Peyer's patch (tissue), 4 donors: ENCODE measurements at regions not wholly inside any gene's neighbourhood (a gene's known extent, or its start where the extent isn't known, plus 50 kb on each side); places are given as distances from the start of the nearest gene placed in this dataset.

Source experiments
- POLR2A ChIP-seq, 2 donors: fragments of 450-650 bp; IDR thresholded peaks; one replicate each; pipeline ENCODE4 v1.5.1; 2017; ENCODE audit warnings: antibody characterized with exemption in 2 of 2, mild to moderate bottlenecking in 2 of 2, moderate library complexity in 2 of 2
- TF ChIP-seq, protein P1 (sequence below), 6 experiments: fragments of 450-650 bp in 4 of 6; fragments of 200-600 bp in 2 of 6; sonication (generic) in 1 of 6; IDR thresholded peaks; one replicate each; pipeline ENCODE4 v1.5.1; 2017 to 2019; ENCODE audit warnings: antibody characterized with exemption in 6 of 6, mild to moderate bottlenecking in 3 of 6, moderate library complexity in 1 of 6

DNA sequence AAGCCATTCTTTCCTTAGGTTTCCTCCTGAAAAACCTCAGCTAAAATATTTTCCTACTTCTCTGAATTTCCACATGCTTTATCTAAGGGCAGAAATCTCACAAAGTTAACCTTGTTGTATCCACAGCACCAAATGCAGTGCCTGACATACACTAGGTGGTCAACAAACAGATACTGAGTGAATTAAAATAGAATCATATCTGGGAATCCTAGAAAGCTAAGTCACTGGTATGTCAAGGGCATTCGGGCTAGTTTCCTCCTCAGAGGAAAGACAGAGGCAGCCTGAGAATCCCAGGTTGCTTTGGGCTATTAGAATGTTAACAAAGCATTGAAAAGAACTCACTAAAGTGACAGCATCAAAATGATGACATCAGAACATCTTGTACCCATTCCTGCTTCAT lies 132.7 kb upstream of the F13A1 start:
- TF ChIP-seq, protein P1, sequence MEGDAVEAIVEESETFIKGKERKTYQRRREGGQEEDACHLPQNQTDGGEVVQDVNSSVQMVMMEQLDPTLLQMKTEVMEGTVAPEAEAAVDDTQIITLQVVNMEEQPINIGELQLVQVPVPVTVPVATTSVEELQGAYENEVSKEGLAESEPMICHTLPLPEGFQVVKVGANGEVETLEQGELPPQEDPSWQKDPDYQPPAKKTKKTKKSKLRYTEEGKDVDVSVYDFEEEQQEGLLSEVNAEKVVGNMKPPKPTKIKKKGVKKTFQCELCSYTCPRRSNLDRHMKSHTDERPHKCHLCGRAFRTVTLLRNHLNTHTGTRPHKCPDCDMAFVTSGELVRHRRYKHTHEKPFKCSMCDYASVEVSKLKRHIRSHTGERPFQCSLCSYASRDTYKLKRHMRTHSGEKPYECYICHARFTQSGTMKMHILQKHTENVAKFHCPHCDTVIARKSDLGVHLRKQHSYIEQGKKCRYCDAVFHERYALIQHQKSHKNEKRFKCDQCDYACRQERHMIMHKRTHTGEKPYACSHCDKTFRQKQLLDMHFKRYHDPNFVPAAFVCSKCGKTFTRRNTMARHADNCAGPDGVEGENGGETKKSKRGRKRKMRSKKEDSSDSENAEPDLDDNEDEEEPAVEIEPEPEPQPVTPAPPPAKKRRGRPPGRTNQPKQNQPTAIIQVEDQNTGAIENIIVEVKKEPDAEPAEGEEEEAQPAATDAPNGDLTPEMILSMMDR (IDR thresholded peaks at IDR 0.05), result no peak
- no peak for TF ChIP-seq POLR2A (IDR thresholded peaks at IDR 0.05)
